ENCODE measurements at regions not wholly inside any gene's neighbourhood (a gene's known extent, or its start where the extent isn't known, plus 50 kb on each side); places are given as distances from the start of the nearest gene placed in this dataset.

DNA sequence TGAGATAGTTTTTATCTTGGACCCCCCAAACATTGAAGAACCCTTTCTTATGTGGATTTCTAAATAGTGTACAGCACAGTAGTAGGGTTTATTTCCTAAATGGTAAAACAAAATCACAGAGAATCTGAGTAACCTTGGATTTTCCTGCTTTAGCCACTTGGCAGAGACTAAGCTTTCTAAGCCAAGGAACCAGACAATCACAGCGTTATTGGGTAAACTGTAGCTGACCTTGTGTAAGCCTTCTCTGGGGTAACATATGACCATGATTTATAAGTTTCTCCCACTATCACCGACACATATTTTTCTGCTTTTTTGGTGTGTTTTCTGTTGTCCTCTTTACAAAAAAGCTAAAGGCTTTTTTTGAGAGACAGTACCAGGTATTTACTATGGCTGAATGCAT is 136.3 kb upstream of the PZP start:
- Histone ChIP-seq H3K18ac (ENCODE audit: extremely low read depth, low read length) (no peak overlapping the region), H3K27me3 (replicated peaks in 1 of 4; ENCODE audit: control insufficient read depth in 3 of 4, extremely low read depth in 1 of 4, insufficient read depth in 3 of 4, low read length in 3 of 4) (no peaks in the 10 kb centered on the region), H2BK12ac (ENCODE audit: low read depth, low read length) (no peak overlapping the region), H3K79me1 (ENCODE audit: low read depth, low read length) (no peaks in the 10 kb centered on the region), H2BK20ac (ENCODE audit: low read length) (no peak overlapping the region), H3K79me2 (ENCODE audit: control insufficient read depth in 1 of 2, insufficient read depth in 2 of 2, low read length in 2 of 2) (no peaks in the 10 kb centered on the region), H3K4ac (replicated peaks; ENCODE audit: insufficient read length, low read depth, low read length) (no peak overlapping the region), H3K23ac (ENCODE audit: insufficient read length) (no peak overlapping the region), H3K9me3 (ENCODE audit: insufficient read depth in 2 of 2, low read depth in 1 of 2, low read length in 1 of 2) (peaks cover 0 to 4% of the 10 kb centered on the region in 2 experiments; a peak in 1 of 4 replicates), H4K20me1 (replicated peaks in 1 of 2; ENCODE audit: control insufficient read depth in 1 of 2, insufficient read depth in 2 of 2, low read length in 2 of 2) (no peaks in the 10 kb centered on the region), H2AFZ (ENCODE audit: low read length) (no peak overlapping the region), H4K5ac (ENCODE audit: insufficient read length, low read depth, low read length) (no peak overlapping the region), H4K91ac (replicated peaks; ENCODE audit: insufficient read length, low read length) (no peak overlapping the region), H3K27ac (ENCODE audit: low read depth, low read length) (no peak overlapping the region), H3K14ac (ENCODE audit: insufficient read length) (no peak overlapping the region), H2BK120ac (replicated peaks; ENCODE audit: low read depth, low read length) (no peak overlapping the region), H2BK15ac (ENCODE audit: low read length) (no peak overlapping the region), H3K23me2 (ENCODE audit: low read depth, low read length) (no peaks in the 10 kb centered on the region), H3K56ac (replicated peaks; ENCODE audit: insufficient read length, low read depth, low read length) (no peak overlapping the region), H3K36me3 (ENCODE audit: control insufficient read depth in 2 of 4, insufficient read depth in 4 of 4, low read length in 3 of 4) (no peaks in the 10 kb centered on the region), H3K4me2 (ENCODE audit: insufficient read depth in 1 of 2, low read depth in 2 of 2, low read length in 2 of 2) (no peak overlapping the region), H2AK5ac (ENCODE audit: low read depth, low read length) (no peak overlapping the region), H4K8ac (ENCODE audit: extremely low read depth, insufficient read depth, low read length) (no peak overlapping the region), H3K9ac (replicated peaks in 1 of 4; ENCODE audit: extremely low read depth in 1 of 4, low read depth in 3 of 4, low read length in 3 of 4) (no peak overlapping the region), H3K4me3 (ENCODE audit: extremely low read depth in 1 of 4, insufficient read depth in 2 of 4, low read depth in 3 of 4, low read length in 4 of 4) (no peak overlapping the region), H2BK5ac (ENCODE audit: low read depth, low read length) (no peak overlapping the region), H3K4me1 (replicated peaks in 1 of 4; ENCODE audit: control insufficient read depth in 3 of 4, insufficient read depth in 4 of 4, low read length in 3 of 4) (no peaks in the 10 kb centered on the region)
- WGBS, 2 experiments (ENCODE audit: extremely low coverage in 1 of 2, insufficient coverage in 1 of 2, insufficient read length in 1 of 2, insufficient replicate concordance in 2 of 2, low coverage in 1 of 2, low lambda C conversion rate in 2 of 2, missing lambda C conversion rate in 1 of 2): 87% methylated on average over 2 of the region's 2 CpGs; no CpG with 5 or more reads in 1 of the 2 experiments
- TF ChIP-seq KDM4A (IDR thresholded peaks at IDR 0.05; ENCODE audit: low read depth, low read length, severe bottlenecking) (no peak), EZH2 (IDR thresholded peaks at IDR 0.05; ENCODE audit: low read depth, low read length, severe bottlenecking) (no peak), KDM1A (IDR thresholded peaks at IDR 0.05; ENCODE audit: borderline replicate concordance, low read length) (no peak), GTF2F1 (IDR thresholded peaks at IDR 0.05; ENCODE audit: borderline replicate concordance, low read depth, low read length) (no peak), YY1 (IDR thresholded peaks at IDR 0.05; ENCODE audit: low read depth, low read length) (no peak), SRF (IDR thresholded peaks at IDR 0.05; ENCODE audit: low read depth, low read length) (no peak), TBP (IDR thresholded peaks at IDR 0.05; ENCODE audit: low read depth, low read length) (no peak), FOSL1 (IDR thresholded peaks at IDR 0.05; ENCODE audit: insufficient read depth, low read depth, low read length) (no peak), SIRT6 (IDR thresholded peaks at IDR 0.05; ENCODE audit: low read length) (no peak), NANOG (IDR thresholded peaks at IDR 0.05; ENCODE audit: insufficient read depth, low read depth, low read length, poor library complexity, severe bottlenecking) (no peak), JUND (IDR thresholded peaks at IDR 0.05; ENCODE audit: low read length) (no peak), SAP30 (IDR thresholded peaks at IDR 0.05; ENCODE audit: insufficient read depth, insufficient replicate concordance, low read length) (no peak), TCF12 (IDR thresholded peaks at IDR 0.05; ENCODE audit: low read depth, low read length) (no peak), ASH2L (IDR thresholded peaks at IDR 0.05; ENCODE audit: low read length) (no peak)
- POLR2A ChIA-PET (ENCODE audit: partially characterized antibody): no interaction called here
- DNase-seq (ENCODE audit: low read depth in 1 of 2, low spot score in 2 of 2): no peak
- CTCF ChIA-PET (ENCODE audit: partially characterized antibody): interaction anchor here (2.9 to 6.1 kb wide), 3 partner anchors 13 to 34 kb away, joined by 10 to 49 read pairs (median 23); no protein-coding TSS in a partner anchor
- no peak for FAIRE-seq
